Midbrain (tissue), 1 donor: ENCODE measurements at regions not wholly inside any gene's neighbourhood (a gene's known extent, or its start where the extent isn't known, plus 50 kb on each side); places are given as distances from the start of the nearest gene placed in this dataset.

Experiments
- DNase-seq: peaks from one replicate; lab custom pipeline; 2025; lab: John Stamatoyannopoulos, UW

DNA sequence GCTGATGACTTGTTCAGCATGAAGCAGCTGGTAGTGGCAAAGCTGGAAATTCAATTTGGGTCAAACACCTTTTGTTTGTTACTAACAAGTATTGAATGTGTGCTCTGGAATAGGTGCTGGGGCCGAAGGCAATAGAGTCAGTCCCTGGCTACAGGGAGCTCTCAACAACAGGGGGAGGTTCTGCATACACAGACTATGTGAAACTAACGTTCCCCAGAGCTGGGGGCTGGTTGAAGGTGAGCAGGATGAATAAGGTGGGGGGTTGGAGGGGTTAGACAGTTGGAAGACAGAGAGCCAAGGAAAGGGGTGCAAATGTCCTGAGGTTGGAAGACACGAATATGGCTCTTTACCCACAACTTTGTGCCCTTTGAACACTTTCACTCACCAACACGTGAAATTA, 84.1 kb upstream of the PLPP4 start:
- no peak for DNase-seq

DNA sequence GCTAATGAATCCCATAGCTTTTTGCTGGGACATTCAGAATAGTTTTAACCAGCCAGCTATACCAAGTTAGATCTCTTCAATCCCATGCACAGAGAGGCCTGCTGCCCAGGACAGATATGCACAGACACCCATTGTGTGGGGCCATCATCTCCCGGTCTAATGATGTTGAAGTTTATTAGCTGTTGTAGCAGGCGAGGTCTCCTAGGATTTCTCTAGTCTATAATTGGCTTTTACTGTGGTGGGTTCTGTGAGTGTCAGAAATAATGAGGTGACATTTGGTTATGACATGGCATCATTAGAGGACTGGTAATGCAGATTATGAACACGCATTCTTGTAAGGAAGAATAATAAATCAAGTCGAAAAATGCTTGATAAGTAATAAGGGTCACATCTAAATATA, 81.4 kb upstream of the PLPP4 start:
- DNase-seq: no peak

- no peak for DNase-seq
Measured at GRCh38 chr10:120381931-120382330, 75.1 kb upstream of the PLPP4 start.

GRCh38 chr10:120382360-120382759, 74.7 kb upstream of the PLPP4 start:
- no peak for DNase-seq

DNA sequence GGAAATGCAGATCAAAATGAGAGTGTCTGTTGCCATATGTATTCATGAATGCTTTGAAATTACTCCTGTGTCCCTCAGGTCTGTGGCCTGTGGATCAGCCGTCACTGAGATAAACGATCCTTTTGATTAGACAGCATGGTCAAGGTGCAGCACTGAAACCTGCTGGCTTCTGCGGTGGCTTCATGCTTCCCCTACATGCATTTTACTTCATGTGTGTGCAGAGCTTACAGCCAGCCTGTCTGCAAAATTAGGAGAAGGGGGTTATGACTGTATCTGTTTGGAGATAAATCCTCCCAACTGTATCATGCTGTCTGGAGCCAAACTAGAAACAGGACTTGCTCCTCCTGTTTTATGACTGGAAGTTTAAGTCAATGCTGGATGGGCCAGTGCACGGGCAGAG, 71.0 kb upstream of the PLPP4 start:
- no peak for DNase-seq

GRCh38 chr10:120386896-120387295, 70.1 kb upstream of the PLPP4 start:
- no peak for DNase-seq

- no peak for DNase-seq
Measured at GRCh38 chr10:120387326-120387725, 69.7 kb upstream of the PLPP4 start.

GRCh38 chr10:120392245-120392644, 64.8 kb upstream of the PLPP4 start:
- no peak for DNase-seq

- DNase-seq: no peak
Measured at GRCh38 chr10:120392671-120393079, 64.4 kb upstream of the PLPP4 start.

GRCh38 chr10:120394446-120394845, 62.6 kb upstream of the PLPP4 start:
- DNase-seq: no peak

- no peak for DNase-seq
Measured at GRCh38 chr10:120396228-120396627, 60.8 kb upstream of the PLPP4 start.

DNA sequence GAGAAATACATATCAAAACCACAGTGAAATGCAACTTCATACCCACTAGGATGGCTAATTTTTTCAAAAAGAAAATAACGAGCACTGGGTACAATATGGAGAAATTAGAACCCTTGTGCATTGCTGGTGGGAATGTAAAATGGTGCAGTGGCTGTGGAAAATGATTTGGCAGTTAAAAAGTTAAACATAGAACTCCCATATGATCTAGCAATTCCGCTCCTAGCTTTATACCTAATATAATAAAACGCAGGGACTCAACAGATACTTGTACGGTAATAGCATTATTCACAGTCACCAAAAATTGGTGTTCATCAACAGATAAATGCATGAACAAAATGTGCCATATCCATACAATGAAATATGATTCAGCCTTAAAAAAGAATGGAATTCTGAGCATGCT, 58.8 kb upstream of the PLPP4 start:
- no peak for DNase-seq

DNA sequence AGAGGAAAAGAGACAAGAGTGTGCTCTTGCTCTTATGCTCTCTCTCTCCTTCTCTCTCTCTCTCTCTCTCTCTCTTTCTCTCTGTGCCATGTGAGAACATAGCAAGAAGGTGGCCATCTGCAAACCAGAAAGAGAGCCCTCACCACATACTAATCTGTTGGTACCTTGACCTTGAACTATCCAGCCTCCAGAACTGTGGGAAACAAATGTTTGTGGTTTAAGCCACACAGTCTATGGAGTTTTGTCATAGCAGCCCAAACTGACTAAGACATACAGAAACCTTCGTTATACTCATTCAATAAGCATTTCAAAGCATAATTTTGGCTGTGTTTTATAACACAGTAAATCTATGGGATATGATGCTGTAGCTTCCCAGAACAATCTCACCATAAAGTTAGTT, 56.4 kb upstream of the PLPP4 start:
- no peak for DNase-seq

GRCh38 chr10:120402147-120402766, 54.8 kb upstream of the PLPP4 start:
- DNase-seq: no peak

GRCh38 chr10:120403109-120403508, 53.9 kb upstream of the PLPP4 start:
- DNase-seq: no peak

DNA sequence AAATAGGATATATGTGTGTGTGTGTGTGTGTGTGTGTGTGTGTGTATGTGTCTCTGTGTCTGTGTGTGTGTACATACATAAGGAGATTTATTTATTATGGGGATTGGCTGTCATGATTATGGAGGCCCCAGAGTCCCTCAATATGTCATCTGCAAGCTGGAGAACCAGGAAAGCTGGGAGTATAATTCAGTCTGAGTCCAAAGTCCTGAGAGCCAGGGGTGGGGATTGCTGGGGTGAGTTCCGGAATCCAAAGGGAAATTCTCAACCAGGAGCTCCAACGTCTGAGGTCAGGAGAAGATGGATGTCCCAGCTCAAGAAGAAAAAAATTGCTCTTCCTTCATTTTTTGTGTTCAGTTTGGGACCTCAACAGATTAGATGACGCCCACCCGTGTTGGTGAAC, 50.7 kb upstream of the PLPP4 start:
- no peak for DNase-seq
